GM19238 (cell line): ENCODE measurements at regions not wholly inside any gene's neighbourhood (a gene's known extent, or its start where the extent isn't known, plus 50 kb on each side); places are given as distances from the start of the nearest gene placed in this dataset.
"Not testable (repeated sequence)": the region's sequence is repeated elsewhere in the genome, so short reads cannot be mapped to it uniquely, and the experiment has no call there.

Experiments
- DNase-seq: peaks from one replicate; pipeline ENCODE4 v3.0.0; 2011; ENCODE audit warnings: low spot score; ENCODE audit not compliant: insufficient read length

GRCh38 chr17:34068571-34068970 is 186.5 kb upstream of the CCL2 start:
- no peak for DNase-seq

GRCh38 chr17:34070712-34071111 is 184.4 kb upstream of the CCL2 start:
- no peak for DNase-seq

DNA sequence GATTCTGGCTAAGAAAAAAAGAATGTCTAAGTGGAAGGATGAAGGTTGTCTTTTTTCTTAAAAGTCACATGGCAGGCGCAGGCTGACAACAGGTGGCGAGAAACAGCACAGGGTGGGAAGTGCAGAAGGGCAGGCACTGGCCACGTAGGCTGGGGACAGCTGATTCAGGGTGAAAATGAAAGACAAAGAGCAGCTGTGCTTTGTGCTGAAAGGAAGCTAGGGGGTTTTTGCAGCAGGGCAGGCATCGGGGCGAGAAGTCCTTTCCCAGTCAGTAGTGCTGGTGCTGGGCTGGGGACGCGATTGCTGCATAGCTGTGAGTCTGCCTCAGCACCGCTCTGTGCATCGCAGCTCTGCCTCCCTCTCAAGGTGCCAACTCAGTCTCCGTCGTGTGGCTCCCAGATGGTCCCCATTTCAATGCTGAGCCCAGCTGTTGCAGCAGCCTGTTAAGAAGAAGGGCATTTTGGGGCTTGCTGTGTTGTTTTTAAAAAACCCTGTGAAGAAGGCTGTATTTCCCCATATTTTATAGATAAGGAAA is 183.1 kb upstream of the CCL2 start:
- DNase-seq = no peak

GRCh38 chr17:34075076-34075475 is 180.0 kb upstream of the CCL2 start:
- no peak for DNase-seq

- no peak for DNase-seq
Observed at GRCh38 chr17:34076743-34077631, 178.1 kb upstream of the CCL2 start.

DNA sequence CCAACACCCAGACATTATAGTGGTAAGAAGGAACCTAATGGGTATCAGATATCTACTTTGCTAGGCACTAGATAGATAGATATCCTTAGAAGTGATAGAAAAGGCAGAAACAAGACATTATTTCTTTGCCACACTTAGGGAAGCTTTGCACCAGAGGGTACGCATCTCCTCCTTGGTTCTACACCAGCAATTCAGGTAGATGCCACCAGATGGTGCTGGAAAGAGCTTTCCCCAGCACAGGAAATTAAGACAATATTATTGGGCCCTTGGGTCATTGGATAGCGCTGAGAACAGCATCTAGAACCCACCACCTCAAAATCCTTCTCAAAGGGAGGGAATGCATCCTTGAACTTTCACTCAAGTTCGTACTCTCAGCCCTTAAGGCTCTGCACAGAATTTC is 173.8 kb upstream of the CCL2 start:
- DNase-seq = no peak

DNA sequence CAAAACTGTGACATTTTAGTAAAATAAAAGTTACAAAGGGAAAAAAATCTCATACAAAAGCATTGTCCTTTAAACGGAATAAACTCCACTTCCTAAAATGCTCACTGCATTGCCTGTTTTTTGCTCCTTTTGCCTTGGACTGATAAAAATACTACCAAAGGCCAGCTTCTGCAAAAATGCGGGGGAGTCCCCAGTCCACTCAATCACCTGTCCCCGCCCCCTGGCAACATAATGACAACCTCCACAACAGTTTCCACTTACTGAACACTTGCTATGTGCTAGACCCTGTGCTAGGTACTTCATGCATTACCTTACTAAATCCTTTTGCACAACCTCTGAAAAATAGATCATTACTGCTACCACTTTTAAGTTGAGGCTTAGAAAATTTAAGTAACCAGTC is 172.7 kb upstream of the CCL2 start:
- DNase-seq = no peak

DNA sequence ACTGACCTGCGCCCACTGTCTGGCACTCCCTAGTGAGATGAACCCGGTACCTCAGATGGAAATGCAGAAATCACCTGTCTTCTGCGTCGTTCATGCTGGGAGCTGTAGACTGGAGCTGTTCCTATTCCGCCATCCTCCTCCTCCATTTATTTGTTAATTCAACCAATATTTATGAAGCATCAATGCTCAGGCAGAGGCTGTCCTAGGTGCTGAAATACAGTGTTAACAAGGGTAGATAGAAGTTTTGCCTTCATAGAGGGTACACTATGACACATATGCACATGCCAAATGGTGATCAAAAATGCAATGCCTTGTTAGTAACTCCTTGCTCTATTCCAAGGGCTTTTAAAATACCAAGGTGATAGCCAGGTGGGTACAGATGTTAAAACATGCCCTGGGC is 166.0 kb upstream of the CCL2 start:
- not testable (repeated sequence) for DNase-seq

GRCh38 chr17:34090593-34090992 is 164.5 kb upstream of the CCL2 start:
- no peak for DNase-seq

DNA sequence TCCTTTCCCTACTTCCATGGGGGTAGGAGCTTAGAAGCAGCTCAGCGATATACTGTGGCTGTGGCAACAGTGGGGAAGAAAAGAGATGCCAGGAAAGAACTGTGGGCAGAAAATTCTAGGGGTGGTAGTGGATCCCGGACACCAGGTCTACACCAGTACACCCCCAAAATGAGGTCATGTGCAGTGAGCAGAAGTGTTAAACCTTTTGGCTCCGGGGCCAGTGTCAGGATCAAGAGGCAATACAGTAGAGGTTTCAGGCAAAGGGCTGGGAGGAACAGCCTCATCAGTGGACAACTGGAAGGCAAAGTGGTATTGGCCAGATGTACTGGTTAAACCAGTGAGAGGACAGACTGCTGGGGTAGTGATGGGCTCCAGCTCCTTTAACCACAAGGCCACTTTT is 163.1 kb upstream of the CCL2 start:
- DNase-seq = no peak

DNA sequence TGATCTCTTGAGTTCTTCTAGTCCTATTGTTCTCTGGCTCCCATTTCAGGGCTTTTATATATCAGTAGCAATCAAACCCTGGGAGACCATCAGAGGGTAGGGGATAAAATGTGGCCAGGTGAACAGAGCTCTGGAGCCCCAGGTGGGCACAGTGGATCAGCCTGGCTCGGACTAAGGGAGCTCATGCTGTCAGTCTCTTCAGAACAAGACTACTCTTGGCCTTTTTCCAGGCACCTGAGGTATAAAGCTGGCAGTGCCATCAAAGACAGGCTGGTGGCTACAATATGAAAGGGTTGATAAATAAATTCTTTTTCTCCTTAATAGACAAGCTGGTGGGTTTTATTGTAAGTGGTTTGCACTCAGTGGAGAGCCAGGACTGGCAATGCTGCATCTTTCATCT is 160.0 kb upstream of the CCL2 start:
- no peak for DNase-seq

DNA sequence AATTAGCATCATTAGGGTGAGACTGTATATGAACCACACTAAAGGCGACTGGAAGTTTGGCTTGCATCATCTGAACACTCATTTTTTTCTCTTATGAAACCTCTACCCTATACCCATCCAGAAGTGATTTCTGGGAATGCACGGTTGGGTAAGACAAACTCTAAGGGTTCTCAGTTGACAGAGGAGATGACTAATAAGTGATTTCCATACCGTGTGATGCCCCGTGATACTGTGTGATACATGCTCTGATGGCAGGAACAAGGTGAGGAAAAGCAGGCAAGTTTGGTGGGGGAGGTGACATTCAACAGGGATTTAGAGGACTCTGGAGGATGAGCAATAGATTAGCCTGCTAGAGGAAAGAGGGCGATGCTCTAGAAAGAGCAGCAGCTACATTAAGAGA is 156.4 kb upstream of the CCL2 start:
- no peak for DNase-seq

DNA sequence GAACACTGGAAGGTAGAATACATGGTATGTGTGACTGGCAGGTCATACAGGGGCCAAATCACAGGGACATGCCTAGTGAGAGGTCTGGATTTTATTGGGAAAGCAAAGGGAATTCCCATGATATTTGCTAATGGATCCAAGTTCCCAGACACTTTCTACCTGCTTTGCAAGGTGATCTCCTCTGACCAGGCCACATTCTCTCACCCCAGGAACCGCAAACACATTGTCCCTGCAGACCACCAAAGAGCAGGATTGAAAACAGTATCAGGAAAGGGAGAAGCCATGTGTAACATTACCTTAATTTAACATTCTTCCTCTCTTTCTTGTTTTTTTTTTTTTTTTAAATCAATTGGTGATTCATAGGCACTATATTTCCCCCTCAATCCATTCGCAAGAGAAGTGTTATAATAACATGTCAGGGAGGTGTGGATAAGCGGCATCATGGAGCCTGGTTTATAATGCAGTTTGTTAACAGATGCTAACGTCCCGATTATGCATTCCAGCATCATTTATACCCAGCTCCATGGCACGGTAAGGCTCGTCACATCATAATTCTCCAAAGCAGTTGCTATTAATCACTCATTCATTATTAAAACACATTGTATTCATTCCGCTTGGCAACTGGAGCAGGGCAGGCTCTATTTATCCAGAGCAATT is 155.1 kb upstream of the CCL2 start:
- DNase-seq = no peak

GRCh38 chr17:34107019-34107418 is 148.1 kb upstream of the CCL2 start:
- DNase-seq = no peak

DNA sequence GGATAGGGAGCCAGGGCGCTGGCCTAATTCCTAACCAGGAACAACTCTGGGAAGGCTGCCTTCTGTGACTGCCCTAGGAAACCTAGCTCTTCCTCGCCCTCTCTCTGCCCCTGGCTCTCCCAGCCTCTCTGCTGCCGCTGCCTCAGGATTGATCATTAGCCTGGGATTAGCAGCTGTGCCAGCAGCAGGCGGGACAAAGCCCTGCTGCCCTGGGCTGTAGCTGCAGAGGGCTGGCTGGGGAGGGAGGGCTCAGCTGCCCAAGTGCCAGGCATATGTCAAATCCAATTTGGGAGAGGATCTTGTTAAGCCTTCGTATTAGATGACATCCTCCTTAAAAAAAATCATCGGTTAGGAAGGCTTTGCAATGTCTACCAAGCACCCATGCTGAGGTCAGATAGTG is 144.8 kb upstream of the CCL2 start:
- DNase-seq = no peak

DNA sequence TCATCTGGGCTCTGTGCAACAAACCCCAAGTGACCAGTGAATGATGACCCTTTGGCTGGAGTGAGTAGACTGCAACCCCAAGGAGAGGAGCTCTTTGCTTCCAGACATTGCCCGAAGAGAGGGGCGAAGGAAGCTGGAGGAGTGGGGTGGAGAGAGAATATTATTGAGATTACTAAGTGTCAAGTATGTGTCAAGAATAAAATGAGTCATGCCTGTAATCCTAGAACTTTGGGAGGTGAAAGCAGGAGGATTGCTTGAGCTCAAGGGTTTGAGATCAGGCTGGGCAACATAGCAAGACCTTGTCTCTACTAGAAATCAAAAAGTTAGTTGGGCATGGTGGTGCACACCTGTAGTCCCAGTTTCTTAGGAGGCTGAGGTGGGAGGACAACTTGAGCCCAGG is 142.0 kb upstream of the CCL2 start:
- no peak for DNase-seq

- no peak for DNase-seq
Observed at GRCh38 chr17:34114174-34114573, 140.9 kb upstream of the CCL2 start.

GRCh38 chr17:34116306-34116705 is 138.8 kb upstream of the CCL2 start:
- no peak for DNase-seq

- no peak for DNase-seq
Observed at GRCh38 chr17:34117332-34117731, 137.8 kb upstream of the CCL2 start.

DNA sequence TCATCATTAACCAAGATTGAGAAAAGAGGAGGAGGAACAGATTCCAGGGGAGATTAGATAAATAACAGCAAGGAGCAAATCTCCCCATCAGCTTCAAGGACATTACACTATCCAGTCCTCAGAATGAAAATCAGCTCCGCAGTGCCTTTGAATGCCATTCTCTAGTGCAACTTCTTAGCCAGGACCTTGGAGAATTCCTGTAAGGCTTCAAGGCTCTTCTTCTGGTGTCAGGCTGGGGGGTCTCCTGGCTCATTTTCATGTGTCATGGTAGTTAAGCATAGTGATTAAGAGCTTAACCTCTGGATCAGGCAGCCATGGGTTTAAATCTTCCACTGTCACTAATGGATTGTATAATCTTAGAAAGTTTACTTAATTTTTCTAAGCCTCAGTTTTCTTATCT is 137.3 kb upstream of the CCL2 start:
- DNase-seq = no peak

DNA sequence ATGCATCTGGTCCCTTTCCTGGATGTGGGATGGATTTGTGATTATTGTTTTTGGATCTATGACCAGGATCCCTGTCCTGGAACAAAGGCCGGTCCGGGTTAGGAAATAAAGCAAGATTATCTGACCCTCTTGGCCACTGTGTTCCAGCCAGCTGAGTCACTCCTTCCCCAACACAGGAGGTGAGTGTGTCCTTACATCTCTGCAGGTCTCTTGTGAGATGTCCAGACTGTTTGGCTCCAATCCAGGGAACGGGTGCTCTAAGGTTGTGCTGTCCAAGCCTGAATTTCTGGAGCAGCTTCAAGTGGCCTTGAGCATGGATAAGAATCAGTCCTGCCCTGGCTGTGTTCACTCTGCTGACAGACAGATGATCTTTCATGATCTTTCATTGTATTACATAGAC is 136.5 kb upstream of the CCL2 start:
- no peak for DNase-seq

DNA sequence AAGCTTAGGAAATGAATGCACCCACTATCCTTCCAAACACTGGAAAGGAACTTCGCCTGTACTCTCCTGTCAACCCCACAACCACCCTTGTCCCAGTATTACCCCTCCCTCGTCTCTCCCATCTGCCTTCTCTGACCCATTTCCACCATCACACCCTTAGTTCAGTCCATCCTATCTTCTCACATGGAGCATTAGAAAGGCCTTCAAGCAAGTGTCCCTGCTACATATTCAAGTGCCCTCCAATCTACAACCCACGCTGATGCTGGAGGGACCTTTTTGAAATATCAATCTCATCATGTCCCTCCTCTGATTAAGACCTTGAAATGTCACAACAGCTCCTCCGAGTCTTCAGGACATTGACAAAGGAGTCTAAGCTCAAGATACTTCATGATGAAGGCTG is 133.8 kb upstream of the CCL2 start:
- DNase-seq = no peak

DNA sequence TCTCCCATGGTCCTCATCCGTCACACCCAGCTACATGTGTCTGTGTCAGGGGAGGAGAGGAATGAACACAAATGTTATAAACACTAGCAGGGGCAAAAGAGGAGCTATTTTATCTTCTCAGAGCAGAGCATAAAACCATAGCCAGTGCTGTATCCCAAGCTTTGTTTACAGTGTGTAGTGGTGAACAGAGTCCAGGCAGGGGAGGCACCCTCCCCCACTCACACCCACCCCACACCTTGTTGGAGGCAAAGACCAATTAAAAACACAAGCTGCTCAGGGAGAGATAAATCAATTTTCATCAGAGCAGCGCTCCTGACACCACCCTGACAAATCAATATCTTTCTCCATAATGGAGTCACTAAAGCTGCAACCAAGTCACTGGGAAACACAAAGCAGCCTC is 132.6 kb upstream of the CCL2 start:
- DNase-seq = no peak
